Astrocyte (in vitro differentiated cells and primary cell): ENCODE measurements at regions not wholly inside any gene's neighbourhood (a gene's known extent, or its start where the extent isn't known, plus 50 kb on each side); places are given as distances from the start of the nearest gene placed in this dataset.

Experiments
- DNase-seq: peaks from one replicate; pipeline ENCODE4 v3.0.0-alpha.2; 2010; ENCODE audit warnings: low read depth
- FAIRE-seq: peaks from 2 replicates; lab custom pipeline; 2011; peaks lifted over from hg19 to GRCh38; lab: Jason Lieb, UNC
- H2AFZ ChIP-seq: 2 replicates; pipeline ENCODE4 v1.6.0; 2012; ENCODE audit warnings: low read depth, low read length, inconsistent platforms
- H3K27ac ChIP-seq: 2 replicates; pipeline ENCODE4 v1.5.1; 2011; ENCODE audit warnings: low read depth, low read length, inconsistent platforms
- H3K27me3 ChIP-seq: 2 replicates; pipeline ENCODE4 v1.6.0; 2011; ENCODE audit warnings: low read length, inconsistent platforms; ENCODE audit not compliant: insufficient read depth
- H3K36me3 ChIP-seq: 2 replicates; pipeline ENCODE4 v1.5.1; 2011; ENCODE audit warnings: low read length, inconsistent platforms; ENCODE audit not compliant: insufficient read depth
- H3K4me1 ChIP-seq: 2 replicates; pipeline ENCODE4 v1.5.1; 2011; ENCODE audit warnings: low read length, inconsistent platforms; ENCODE audit not compliant: insufficient read depth
- H3K4me2 ChIP-seq: 2 replicates; pipeline ENCODE4 v1.6.0; 2012; ENCODE audit warnings: low read length, inconsistent platforms
- H3K4me3 ChIP-seq: 2 replicates; pipeline ENCODE4 v1.5.1; 2011; ENCODE audit warnings: low read depth, mild to moderate bottlenecking, low read length, inconsistent platforms; ENCODE audit not compliant: insufficient read depth
- H3K79me2 ChIP-seq: 2 replicates; pipeline ENCODE4 v1.6.0; 2012; ENCODE audit warnings: mild to moderate bottlenecking, low read length, inconsistent platforms; ENCODE audit not compliant: insufficient read depth
- H3K9ac ChIP-seq: 2 replicates; pipeline ENCODE4 v1.6.0; 2012; ENCODE audit warnings: mild to moderate bottlenecking, low read length, inconsistent platforms
- H3K9me3 ChIP-seq: 2 replicates; pipeline ENCODE4 v1.5.1; 2012; ENCODE audit warnings: low read depth, mild to moderate bottlenecking, low read length, inconsistent platforms; ENCODE audit not compliant: insufficient read depth
- H4K20me1 ChIP-seq: 2 replicates; pipeline ENCODE4 v1.6.0; 2012; ENCODE audit warnings: low read length, inconsistent platforms; ENCODE audit not compliant: insufficient read depth
- H3K27ac Mint-ChIP-seq: one replicate; pipeline ENCODE4 v1.8.0; 2021; ENCODE audit warnings: mild to moderate bottlenecking, mixed read lengths; ENCODE audit not compliant: unreplicated experiment
- H3K27me3 Mint-ChIP-seq: one replicate; pipeline ENCODE4 v1.8.0; 2021; ENCODE audit warnings: low read depth, mixed read lengths; ENCODE audit not compliant: unreplicated experiment
- H3K36me3 Mint-ChIP-seq: one replicate; pipeline ENCODE4 v1.8.0; 2021; ENCODE audit warnings: low read depth, mixed read lengths; ENCODE audit not compliant: unreplicated experiment
- H3K4me1 Mint-ChIP-seq: one replicate; pipeline ENCODE4 v1.8.0; 2021; ENCODE audit warnings: low read depth, mixed read lengths; ENCODE audit not compliant: unreplicated experiment
- H3K4me3 Mint-ChIP-seq: one replicate; pipeline ENCODE4 v1.8.0; 2021; ENCODE audit warnings: mild to moderate bottlenecking, moderate library complexity, mixed read lengths; ENCODE audit not compliant: unreplicated experiment
- H3K9me3 Mint-ChIP-seq: one replicate; pipeline ENCODE4 v1.8.0; 2021; ENCODE audit warnings: mild to moderate bottlenecking, mixed read lengths; ENCODE audit not compliant: unreplicated experiment
- EZH2 ChIP-seq: IDR thresholded peaks from 2 replicates; pipeline ENCODE4 v1.6.1; 2012; ENCODE audit warnings: mild to moderate bottlenecking, low read length, inconsistent platforms; ENCODE audit not compliant: insufficient read depth
- TF ChIP-seq, protein P1 (sequence below): IDR thresholded peaks from 2 replicates; pipeline ENCODE4 v1.5.1; 2011; ENCODE audit warnings: low read depth, mild to moderate bottlenecking, inconsistent platforms, low read length, moderate library complexity; ENCODE audit not compliant: insufficient read depth

- H3K27me3 ChIP-seq = no peaks in the 10 kb centered on the region
- no peak overlapping the region for H2AFZ ChIP-seq
- no peak overlapping the region for H3K4me2 ChIP-seq
- H3K4me1 ChIP-seq = no peaks in the 10 kb centered on the region
- Mint-ChIP-seq H3K4me1 (no peaks in the 10 kb centered on the region), H3K27me3 (no peaks in the 10 kb centered on the region), H3K36me3 (no peaks in the 10 kb centered on the region), H3K4me3 (no peak overlapping the region), H3K9me3 (peaks cover 4% of the 10 kb centered on the region), H3K27ac (no peak overlapping the region)
- TF ChIP-seq, protein P1, sequence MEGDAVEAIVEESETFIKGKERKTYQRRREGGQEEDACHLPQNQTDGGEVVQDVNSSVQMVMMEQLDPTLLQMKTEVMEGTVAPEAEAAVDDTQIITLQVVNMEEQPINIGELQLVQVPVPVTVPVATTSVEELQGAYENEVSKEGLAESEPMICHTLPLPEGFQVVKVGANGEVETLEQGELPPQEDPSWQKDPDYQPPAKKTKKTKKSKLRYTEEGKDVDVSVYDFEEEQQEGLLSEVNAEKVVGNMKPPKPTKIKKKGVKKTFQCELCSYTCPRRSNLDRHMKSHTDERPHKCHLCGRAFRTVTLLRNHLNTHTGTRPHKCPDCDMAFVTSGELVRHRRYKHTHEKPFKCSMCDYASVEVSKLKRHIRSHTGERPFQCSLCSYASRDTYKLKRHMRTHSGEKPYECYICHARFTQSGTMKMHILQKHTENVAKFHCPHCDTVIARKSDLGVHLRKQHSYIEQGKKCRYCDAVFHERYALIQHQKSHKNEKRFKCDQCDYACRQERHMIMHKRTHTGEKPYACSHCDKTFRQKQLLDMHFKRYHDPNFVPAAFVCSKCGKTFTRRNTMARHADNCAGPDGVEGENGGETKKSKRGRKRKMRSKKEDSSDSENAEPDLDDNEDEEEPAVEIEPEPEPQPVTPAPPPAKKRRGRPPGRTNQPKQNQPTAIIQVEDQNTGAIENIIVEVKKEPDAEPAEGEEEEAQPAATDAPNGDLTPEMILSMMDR = no peak
- no peak for TF ChIP-seq EZH2
- H3K4me3 ChIP-seq = no peak overlapping the region
- no peaks in the 10 kb centered on the region for H3K9me3 ChIP-seq
- H3K27ac ChIP-seq = no peak overlapping the region
- no peaks in the 10 kb centered on the region for H4K20me1 ChIP-seq
- no peaks in the 10 kb centered on the region for H3K36me3 ChIP-seq
- FAIRE-seq (no peak), DNase-seq (no peak)
- H3K9ac ChIP-seq = no peak overlapping the region
- H3K79me2 ChIP-seq = no peaks in the 10 kb centered on the region
Observed at GRCh38 chr2:188219541-188219940, 72.1 kb upstream of the GULP1 start.

DNA sequence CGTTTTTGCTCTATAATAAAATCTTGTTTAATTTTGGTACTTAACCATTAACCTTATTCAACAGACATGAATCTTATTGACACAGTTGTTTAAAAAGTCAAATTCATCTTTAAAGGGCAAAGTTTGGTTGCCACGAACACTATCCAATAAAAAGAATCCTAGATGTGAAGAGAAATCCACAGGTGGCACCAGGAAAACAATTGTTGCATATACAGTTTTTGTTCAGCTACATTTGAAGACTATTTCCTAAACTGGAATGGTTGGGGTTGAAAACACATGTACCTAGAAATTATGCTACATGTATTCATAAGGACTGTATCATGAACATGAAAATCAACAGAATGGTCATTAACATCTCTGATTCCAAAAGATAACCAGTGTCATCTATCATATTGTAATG lies 71.1 kb upstream of the GULP1 start:
- H3K4me1 ChIP-seq = no peaks in the 10 kb centered on the region
- Mint-ChIP-seq H3K27me3 (no peaks in the 10 kb centered on the region), H3K9me3 (peaks cover 4% of the 10 kb centered on the region), H3K4me3 (no peak overlapping the region), H3K4me1 (no peaks in the 10 kb centered on the region), H3K36me3 (no peaks in the 10 kb centered on the region), H3K27ac (no peak overlapping the region)
- no peak for DNase-seq
- H3K9ac ChIP-seq = no peak overlapping the region
- H3K27ac ChIP-seq = no peak overlapping the region
- no peaks in the 10 kb centered on the region for H3K9me3 ChIP-seq
- no peaks in the 10 kb centered on the region for H4K20me1 ChIP-seq
- TF ChIP-seq EZH2 = no peak
- TF ChIP-seq, protein P1 = no peak
- H3K4me2 ChIP-seq = no peak overlapping the region
- H2AFZ ChIP-seq = no peak overlapping the region
- no peaks in the 10 kb centered on the region for H3K79me2 ChIP-seq
- H3K4me3 ChIP-seq = no peak overlapping the region
- H3K27me3 ChIP-seq = no peaks in the 10 kb centered on the region
- no peaks in the 10 kb centered on the region for H3K36me3 ChIP-seq
- no peak for FAIRE-seq

DNA sequence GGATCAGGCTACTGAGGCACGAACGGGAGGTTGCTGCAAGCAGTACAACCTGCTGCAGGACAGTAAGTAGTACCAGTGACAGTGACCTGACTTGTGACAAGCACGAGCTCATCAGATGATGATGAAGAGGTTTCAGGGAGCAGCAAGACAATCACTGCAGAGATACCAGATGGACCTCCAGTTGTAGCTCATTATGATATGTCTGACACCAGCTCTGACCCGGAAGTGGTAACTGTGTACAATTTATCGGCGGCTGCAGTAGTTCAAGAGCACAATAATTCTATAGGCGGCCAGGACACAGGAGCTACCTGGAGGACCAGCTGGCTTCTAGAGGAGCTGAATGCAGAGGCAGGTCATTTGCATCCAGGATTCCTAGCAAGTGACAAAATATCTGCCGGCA lies 64.0 kb upstream of the GULP1 start:
- H3K27me3 Mint-ChIP-seq = no peaks in the 10 kb centered on the region
- Histone ChIP-seq H3K36me3 (no peaks in the 10 kb centered on the region), H3K27ac (no peak overlapping the region), H2AFZ (no peak overlapping the region), H3K4me2 (no peak overlapping the region), H3K79me2 (no peaks in the 10 kb centered on the region), H4K20me1 (no peaks in the 10 kb centered on the region), H3K27me3 (no peaks in the 10 kb centered on the region), H3K9ac (no peak overlapping the region), H3K4me3 (no peak overlapping the region), H3K9me3 (no peaks in the 10 kb centered on the region), H3K4me1 (no peaks in the 10 kb centered on the region)
- H3K9me3 Mint-ChIP-seq = peaks cover 6% of the 10 kb centered on the region
- no peaks in the 10 kb centered on the region for H3K4me1 Mint-ChIP-seq
- H3K27ac Mint-ChIP-seq = no peak overlapping the region
- FAIRE-seq = no peak
- TF ChIP-seq, protein P1 = no peak
- TF ChIP-seq EZH2 = no peak
- DNase-seq = no peak
- no peaks in the 10 kb centered on the region for H3K36me3 Mint-ChIP-seq
- no peak overlapping the region for H3K4me3 Mint-ChIP-seq
